Stomach (tissue), 4 donors: ENCODE measurements at regions not wholly inside any gene's neighbourhood (a gene's known extent, or its start where the extent isn't known, plus 50 kb on each side); places are given as distances from the start of the nearest gene placed in this dataset.
"Not testable (repeated sequence)": the region's sequence is repeated elsewhere in the genome, so short reads cannot be mapped to it uniquely, and the experiment has no call there.

Experiments
- CTCF ChIP-seq, 7 experiments: fragments of 450-650 bp in 4 of 7; fragments of 200-600 bp in 3 of 7; sonication (generic) in 3 of 7; IDR thresholded peaks; one replicate each; pipeline ENCODE4 v1.5.1; 2016 to 2019; ENCODE audit warnings: antibody characterized with exemption in 7 of 7, control low read depth in 2 of 7, mild to moderate bottlenecking in 1 of 7
- EP300 ChIP-seq: sonication (generic); formaldehyde crosslinking; IDR thresholded peaks from one replicate; pipeline ENCODE4 v1.6.1; 2017; ENCODE audit warnings: antibody characterized with exemption
- POLR2A ChIP-seq, 4 donors: fragments of 450-650 bp; IDR thresholded peaks; one replicate each; pipeline ENCODE4 v1.6.1; 2016; ENCODE audit warnings: antibody characterized with exemption in 4 of 4, control low read depth in 2 of 4, mild to moderate bottlenecking in 1 of 4, moderate library complexity in 1 of 4
- POLR2AphosphoS5 ChIP-seq, 3 donors: sonication (generic); formaldehyde crosslinking; IDR thresholded peaks; one replicate each; pipeline ENCODE4 v1.6.1; 2016; ENCODE audit warnings: antibody characterized with exemption in 3 of 3

- not testable (repeated sequence) for TF ChIP-seq CTCF (IDR thresholded peaks at IDR 0.05); POLR2AphosphoS5 (IDR thresholded peaks at IDR 0.05); POLR2A (IDR thresholded peaks at IDR 0.05); EP300
Measured at GRCh38 chr7:76723928-76724327, 96.8 kb upstream of the POMZP3 start.
